Nephron (organoid): ENCODE measurements at regions not wholly inside any gene's neighbourhood (a gene's known extent, or its start where the extent isn't known, plus 50 kb on each side); places are given as distances from the start of the nearest gene placed in this dataset.
A peak's percentile ranks its signal among the peaks of the same experiment; 100 is the strongest.
"Not testable (repeated sequence)": the region's sequence is repeated elsewhere in the genome, so short reads cannot be mapped to it uniquely, and the experiment has no call there.

Experiments
- H3K27ac Mint-ChIP-seq, 3 experiments: 2 replicates each; pipeline ENCODE4 v1.8.0; 2020; ENCODE audit warnings: mixed read lengths in 3 of 3, mild to moderate bottlenecking in 2 of 3, moderate library complexity in 1 of 3
- H3K27me3 Mint-ChIP-seq: 2 replicates; pipeline ENCODE4 v1.8.0; 2021; ENCODE audit warnings: low read depth, mild to moderate bottlenecking, moderate library complexity, mixed read lengths
- H3K36me3 Mint-ChIP-seq: 2 replicates; pipeline ENCODE4 v1.8.0; 2020; ENCODE audit warnings: low read depth, mixed read lengths
- H3K4me1 Mint-ChIP-seq: 2 replicates; pipeline ENCODE4 v1.8.0; 2020; ENCODE audit warnings: mixed read lengths
- H3K4me3 Mint-ChIP-seq, 3 experiments: 2 replicates each; pipeline ENCODE4 v1.8.0; 2020; ENCODE audit warnings: mild to moderate bottlenecking in 3 of 3, mixed read lengths in 3 of 3, moderate library complexity in 2 of 3
- H3K9me3 Mint-ChIP-seq: 2 replicates; pipeline ENCODE4 v1.8.0; 2020; ENCODE audit warnings: mixed read lengths
- TF ChIP-seq, protein P1 (sequence below), 3 experiments: fragments of 200-600 bp; sonication (generic); IDR thresholded peaks; one replicate each; pipeline ENCODE4 v1.5.0; 2021; ENCODE audit warnings: antibody characterized with exemption in 3 of 3; ENCODE audit not compliant: unreplicated experiment in 3 of 3

DNA sequence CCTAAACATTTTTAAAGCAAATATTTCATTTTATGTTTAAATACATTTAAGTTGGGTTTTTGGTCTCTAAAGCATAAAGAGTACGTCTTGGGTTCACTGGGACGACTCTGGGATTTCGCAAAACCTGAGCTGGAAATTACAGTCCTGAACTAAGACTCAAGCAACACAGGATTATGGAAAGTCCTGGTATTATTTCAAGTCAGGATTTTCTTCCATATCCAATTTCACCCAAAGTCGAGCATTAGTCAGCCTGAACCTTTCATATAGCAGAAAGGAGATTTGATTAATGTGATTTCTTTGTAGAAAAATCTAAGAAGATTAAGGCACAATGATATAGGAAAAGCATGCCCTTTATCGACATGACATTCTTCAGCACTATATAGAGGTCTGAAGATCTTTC lies 100.0 kb downstream of the MTERF1 start:
- Mint-ChIP-seq H3K9me3 (peaks cover 6% of the 10 kb centered on the region), H3K4me3 (no peak overlapping the region), H3K36me3 (no peaks in the 10 kb centered on the region), H3K27me3 (no peaks in the 10 kb centered on the region), H3K4me1 (peaks cover 4% of the 10 kb centered on the region), H3K27ac (no peak overlapping the region)
- TF ChIP-seq, protein P1, sequence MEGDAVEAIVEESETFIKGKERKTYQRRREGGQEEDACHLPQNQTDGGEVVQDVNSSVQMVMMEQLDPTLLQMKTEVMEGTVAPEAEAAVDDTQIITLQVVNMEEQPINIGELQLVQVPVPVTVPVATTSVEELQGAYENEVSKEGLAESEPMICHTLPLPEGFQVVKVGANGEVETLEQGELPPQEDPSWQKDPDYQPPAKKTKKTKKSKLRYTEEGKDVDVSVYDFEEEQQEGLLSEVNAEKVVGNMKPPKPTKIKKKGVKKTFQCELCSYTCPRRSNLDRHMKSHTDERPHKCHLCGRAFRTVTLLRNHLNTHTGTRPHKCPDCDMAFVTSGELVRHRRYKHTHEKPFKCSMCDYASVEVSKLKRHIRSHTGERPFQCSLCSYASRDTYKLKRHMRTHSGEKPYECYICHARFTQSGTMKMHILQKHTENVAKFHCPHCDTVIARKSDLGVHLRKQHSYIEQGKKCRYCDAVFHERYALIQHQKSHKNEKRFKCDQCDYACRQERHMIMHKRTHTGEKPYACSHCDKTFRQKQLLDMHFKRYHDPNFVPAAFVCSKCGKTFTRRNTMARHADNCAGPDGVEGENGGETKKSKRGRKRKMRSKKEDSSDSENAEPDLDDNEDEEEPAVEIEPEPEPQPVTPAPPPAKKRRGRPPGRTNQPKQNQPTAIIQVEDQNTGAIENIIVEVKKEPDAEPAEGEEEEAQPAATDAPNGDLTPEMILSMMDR (IDR thresholded peaks at IDR 0.05; ENCODE audit: unreplicated experiment in 3 of 3), result no peak

DNA sequence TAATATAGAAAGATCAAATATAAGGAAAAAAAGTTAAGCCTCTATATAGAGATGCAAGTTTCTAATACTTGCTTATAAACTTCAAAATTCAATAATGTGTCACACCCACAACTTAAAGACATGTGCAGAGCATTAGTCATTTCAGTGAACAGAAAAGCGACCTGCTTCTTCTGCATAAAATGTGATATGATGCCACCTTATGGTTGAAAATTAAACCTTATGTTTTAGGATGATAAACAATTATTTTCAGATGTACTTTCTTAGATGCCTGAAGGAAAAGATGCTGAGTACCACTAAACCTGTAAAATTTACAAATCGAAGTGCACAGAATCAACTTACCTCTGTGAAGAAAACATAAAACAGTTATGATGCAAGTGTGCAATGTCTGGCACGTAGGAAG lies 96.0 kb downstream of the MTERF1 start:
- Mint-ChIP-seq H3K4me3 (no peak overlapping the region), H3K4me1 (peaks cover 21% of the 10 kb centered on the region), H3K36me3 (no peaks in the 10 kb centered on the region), H3K27me3 (no peaks in the 10 kb centered on the region), H3K27ac (peak overlapping the region in 1 of 3 experiments; percentile 45), H3K9me3 (no peaks in the 10 kb centered on the region)
- TF ChIP-seq, protein P1 (IDR thresholded peaks at IDR 0.05; ENCODE audit: unreplicated experiment in 3 of 3), result peak; percentile 40 to 57 (median 46)

DNA sequence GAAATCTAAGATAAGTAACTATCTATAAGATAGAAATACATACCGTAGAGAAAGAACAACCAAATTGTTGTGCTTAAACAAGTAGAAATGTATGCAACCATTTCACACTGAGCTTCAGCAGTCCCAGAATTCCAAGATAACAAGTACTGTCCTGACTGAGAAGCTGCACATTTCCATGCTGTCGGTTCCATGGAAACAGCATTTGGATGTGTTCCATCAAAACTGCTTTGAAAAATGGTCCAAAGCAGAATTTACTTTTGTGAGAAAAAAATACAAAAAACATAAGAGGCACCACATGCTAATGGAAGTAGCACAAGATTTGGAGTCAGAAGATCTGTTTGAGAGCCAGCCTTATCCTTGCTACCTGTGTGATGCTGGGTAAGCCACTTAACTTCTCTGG lies 92.6 kb downstream of the MTERF1 start:
- H3K4me1 Mint-ChIP-seq, result peaks cover 21% of the 10 kb centered on the region
- no peaks in the 10 kb centered on the region for H3K36me3 Mint-ChIP-seq
- H3K27ac Mint-ChIP-seq, result no peak overlapping the region
- no peaks in the 10 kb centered on the region for H3K27me3 Mint-ChIP-seq
- H3K4me3 Mint-ChIP-seq, result no peak overlapping the region
- peaks cover 2% of the 10 kb centered on the region for H3K9me3 Mint-ChIP-seq
- TF ChIP-seq, protein P1 (IDR thresholded peaks at IDR 0.05; ENCODE audit: unreplicated experiment in 3 of 3), result no peak

DNA sequence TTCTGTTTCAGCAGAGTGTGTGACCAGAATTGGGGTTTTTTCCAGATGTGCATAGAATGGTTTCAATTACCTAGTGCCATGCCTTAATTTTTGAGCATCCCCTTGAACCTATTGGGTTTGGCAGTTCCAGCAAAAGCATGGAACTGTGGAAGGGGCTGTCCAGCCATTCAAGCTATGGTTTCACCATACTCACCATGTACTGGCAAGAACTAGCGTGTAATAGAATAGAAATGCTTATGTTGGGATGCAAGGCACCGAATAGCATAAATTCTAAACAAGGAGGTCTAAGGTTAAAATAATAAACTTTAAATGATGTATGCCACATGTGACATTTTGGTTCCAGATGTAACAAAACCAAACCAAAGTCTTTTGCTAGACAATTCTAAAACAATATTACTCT lies 91.4 kb downstream of the MTERF1 start:
- Mint-ChIP-seq H3K9me3 (peaks cover 12% of the 10 kb centered on the region), H3K4me3 (no peak overlapping the region), H3K27ac (no peak overlapping the region), H3K4me1 (peaks cover 21% of the 10 kb centered on the region), H3K36me3 (no peaks in the 10 kb centered on the region), H3K27me3 (no peaks in the 10 kb centered on the region)
- TF ChIP-seq, protein P1 (IDR thresholded peaks at IDR 0.05; ENCODE audit: unreplicated experiment in 3 of 3), result no peak

DNA sequence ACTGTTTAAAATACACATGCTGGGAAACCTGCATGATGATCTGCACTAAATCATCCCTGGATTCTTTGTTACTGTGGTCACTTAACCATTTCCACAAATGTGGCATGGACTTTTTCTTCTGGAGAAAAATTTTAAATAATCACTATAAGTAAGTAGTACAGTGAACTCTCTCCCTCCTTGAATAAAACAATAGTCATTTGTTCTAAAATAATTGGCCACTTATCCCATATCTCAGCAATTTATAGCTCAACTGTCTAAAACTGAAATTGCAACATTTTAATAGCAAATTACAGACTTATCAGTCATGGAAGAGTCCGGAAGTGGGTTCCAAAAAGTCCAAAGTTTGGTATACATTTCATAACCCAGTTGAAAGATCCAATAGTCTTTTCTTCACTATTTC lies 90.9 kb downstream of the MTERF1 start:
- Mint-ChIP-seq H3K4me1 (peaks cover 21% of the 10 kb centered on the region), H3K4me3 (no peak overlapping the region), H3K36me3 (no peaks in the 10 kb centered on the region), H3K27me3 (no peaks in the 10 kb centered on the region), H3K9me3 (peaks cover 13% of the 10 kb centered on the region), H3K27ac (no peak overlapping the region)
- TF ChIP-seq, protein P1 (IDR thresholded peaks at IDR 0.05; ENCODE audit: unreplicated experiment in 3 of 3), result no peak

DNA sequence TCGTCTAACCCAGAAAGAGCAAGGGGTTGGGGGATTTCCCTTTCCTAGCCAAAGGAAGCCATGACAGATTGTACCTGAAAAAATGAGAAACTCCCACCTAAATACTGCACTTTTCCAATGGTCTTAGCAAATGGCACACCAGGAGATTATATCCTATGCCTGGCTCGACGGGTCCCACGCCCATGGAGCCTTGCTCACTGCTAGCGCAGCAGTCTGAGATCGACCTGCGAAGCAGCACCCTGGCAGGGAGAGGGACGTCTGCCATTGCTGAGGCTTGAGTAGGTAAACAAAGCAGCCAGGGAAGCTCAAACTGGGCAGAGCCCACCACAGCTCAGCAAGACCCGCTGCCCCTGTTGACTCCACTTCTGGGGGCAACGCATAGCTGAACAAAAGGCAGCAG lies 89.9 kb downstream of the MTERF1 start:
- not testable (repeated sequence) for H3K36me3 Mint-ChIP-seq, H3K4me3 Mint-ChIP-seq, H3K27ac Mint-ChIP-seq, H3K27me3 Mint-ChIP-seq
- Mint-ChIP-seq H3K9me3 (peaks cover 13% of the 10 kb centered on the region), H3K4me1 (peaks cover 21% of the 10 kb centered on the region)
